ENCODE measurements at regions not wholly inside any gene's neighbourhood (a gene's known extent, or its start where the extent isn't known, plus 50 kb on each side); places are given as distances from the start of the nearest gene placed in this dataset.

DNA sequence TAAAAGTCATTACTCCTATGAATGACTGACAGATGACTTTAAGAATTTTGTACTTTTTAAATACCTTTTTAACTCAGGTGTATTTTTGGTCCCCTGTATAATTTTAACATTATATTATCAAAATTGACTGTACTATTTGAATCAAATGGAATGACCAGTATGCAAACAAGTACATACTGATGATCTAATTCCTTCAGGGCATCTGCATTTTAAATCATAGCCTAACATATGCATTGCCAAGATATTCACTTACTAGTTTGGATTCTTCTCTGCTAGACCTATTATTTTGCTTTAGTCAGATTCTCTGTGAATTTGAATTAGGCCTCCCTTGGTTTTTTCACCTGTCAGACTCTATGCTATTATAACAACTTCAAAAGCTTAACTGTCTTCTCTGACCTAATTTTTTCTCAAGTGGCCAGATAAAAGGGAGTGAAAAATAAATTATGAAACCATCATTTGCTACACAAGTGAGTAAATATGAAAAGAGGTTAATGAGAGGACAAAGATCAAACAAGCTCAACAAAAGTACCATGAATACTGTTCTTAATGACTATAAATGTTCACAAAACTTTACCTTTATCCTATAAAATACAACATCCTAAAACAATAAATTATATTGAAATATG lies 1505.2 kb upstream of the CDH9 start:
- Mint-ChIP-seq H3K4me1 (no peaks in the 10 kb centered on the region), H3K4me3 (no peak overlapping the region), H3K36me3 (no peaks in the 10 kb centered on the region), H3K27ac (no peak overlapping the region), H3K9me3 (peaks cover 5% of the 10 kb centered on the region), H3K27me3 (no peaks in the 10 kb centered on the region)
- DNase-seq = no peak

DNA sequence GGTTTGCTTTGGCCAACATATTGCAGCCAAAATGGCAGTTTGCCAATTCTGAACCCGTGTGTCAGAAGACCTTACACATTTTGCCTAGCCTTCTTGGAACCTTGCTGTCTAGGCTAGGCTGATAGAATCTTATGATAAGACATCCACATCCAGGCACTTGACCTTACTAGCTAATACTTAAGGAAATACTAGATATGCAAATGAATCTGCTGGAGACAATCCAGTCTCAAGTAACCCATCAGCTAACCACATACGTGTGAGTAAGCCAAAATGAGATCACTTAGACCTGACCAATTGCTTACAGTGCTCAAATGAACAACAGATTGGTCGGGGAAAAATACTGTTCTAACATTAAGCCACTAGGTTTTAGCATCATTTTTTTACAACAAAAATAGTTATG lies 1504.6 kb upstream of the CDH9 start:
- Mint-ChIP-seq H3K27ac (no peak overlapping the region), H3K4me1 (no peaks in the 10 kb centered on the region), H3K4me3 (no peak overlapping the region), H3K9me3 (peaks cover 5% of the 10 kb centered on the region), H3K27me3 (no peaks in the 10 kb centered on the region), H3K36me3 (no peaks in the 10 kb centered on the region)
- no peak for DNase-seq

DNA sequence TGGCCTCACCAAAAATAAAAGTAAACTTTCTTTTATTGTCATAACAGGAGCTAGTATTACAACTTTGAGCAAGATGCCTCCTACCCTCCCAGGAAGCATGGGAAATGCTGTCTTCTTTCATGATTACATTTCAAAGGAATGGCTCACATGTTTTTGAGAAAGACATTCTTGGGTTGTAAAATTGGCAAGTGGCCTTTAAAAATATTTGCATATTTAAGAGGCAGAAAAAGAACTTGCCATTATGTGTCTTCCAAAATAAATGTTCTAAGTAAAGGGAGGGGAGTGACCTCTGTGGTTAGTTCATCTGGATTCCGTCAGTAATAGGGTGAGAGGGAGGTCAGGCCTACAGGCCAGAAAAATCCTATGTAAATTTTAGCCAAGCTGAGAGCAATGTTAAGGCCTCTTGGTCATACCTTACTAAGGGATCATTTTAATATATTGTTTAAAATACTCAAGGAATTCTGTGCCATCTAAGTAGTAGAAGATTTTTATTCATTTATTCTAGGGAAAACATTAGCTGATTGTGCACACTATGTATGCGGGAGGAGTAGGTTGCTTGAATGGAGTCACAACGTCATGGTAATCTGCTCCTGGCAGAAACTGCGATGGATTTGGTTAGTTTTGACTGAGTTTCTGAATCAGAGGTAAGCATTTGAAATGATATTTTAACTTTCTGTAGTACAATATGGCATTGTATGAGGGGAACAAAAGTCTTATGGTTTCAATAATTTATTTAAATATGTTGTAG lies 1485.7 kb upstream of the CDH9 start:
- Mint-ChIP-seq H3K4me3 (no peak overlapping the region), H3K4me1 (no peaks in the 10 kb centered on the region), H3K27me3 (no peaks in the 10 kb centered on the region), H3K9me3 (peaks cover 20% of the 10 kb centered on the region), H3K27ac (no peak overlapping the region), H3K36me3 (no peaks in the 10 kb centered on the region)
- no peak for DNase-seq

DNA sequence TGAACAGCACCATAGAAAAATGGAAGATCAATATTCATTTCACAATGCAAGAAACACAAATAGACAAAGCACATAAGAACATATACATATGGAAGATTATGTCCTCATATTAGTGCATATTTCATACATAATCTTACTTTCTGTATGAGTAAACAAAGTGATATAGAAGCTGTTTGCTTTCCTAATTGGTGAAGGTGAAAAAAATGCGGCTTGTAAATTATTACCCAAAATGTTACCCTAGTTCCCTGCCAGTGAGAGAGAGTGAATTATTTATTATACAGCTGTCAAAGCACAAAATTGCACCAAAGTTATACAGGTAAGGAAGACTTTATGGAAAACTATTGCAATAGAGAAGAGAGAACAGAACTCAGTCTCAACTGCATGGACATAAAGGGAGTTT lies 1485.0 kb upstream of the CDH9 start:
- Mint-ChIP-seq H3K27ac (no peak overlapping the region), H3K9me3 (peaks cover 19% of the 10 kb centered on the region), H3K4me1 (no peaks in the 10 kb centered on the region), H3K27me3 (no peaks in the 10 kb centered on the region), H3K4me3 (no peak overlapping the region), H3K36me3 (no peaks in the 10 kb centered on the region)
- no peak for DNase-seq

DNA sequence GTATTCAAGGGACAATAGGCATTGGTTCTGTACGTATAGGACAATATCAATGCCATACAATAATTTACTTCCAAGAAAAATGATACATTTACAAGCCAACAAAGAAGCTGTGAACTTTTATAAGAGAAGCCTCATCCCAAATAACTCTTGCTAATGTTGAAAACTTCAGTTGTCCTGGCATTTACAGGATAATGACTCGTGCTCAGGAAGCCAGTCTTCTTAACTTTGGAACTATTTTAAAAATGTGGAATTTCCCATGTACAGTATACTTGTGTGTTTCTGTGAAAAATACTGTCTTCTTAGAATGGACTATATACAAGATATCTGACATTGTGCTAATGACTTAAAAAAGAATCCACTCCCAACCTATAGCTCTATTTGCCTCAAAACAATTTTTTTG lies 1479.3 kb upstream of the CDH9 start:
- Mint-ChIP-seq H3K27me3 (no peaks in the 10 kb centered on the region), H3K27ac (no peak overlapping the region), H3K4me3 (no peak overlapping the region), H3K36me3 (no peaks in the 10 kb centered on the region), H3K4me1 (no peaks in the 10 kb centered on the region), H3K9me3 (peaks cover 16% of the 10 kb centered on the region)
- DNase-seq = no peak

DNA sequence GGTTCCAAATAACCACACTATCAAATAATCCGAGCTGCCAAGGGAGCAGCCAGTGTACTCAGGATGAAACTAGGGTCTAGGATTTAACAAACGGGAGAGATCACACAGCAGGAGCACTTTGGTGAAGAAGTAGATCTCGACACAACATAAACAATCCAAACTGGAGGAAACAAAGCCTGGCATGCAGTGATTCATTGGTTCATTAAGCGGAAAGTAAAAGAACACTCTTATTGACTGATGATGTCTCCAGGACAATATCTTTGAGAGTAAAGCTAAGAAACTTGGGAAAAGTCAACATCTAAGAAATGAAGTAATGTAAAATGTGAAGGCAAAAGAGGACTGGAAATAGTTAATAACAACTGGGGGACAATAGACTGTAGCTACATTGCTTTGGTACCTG lies 1478.3 kb upstream of the CDH9 start:
- Mint-ChIP-seq H3K27ac (no peak overlapping the region), H3K4me1 (no peaks in the 10 kb centered on the region), H3K4me3 (no peak overlapping the region), H3K9me3 (peaks cover 14% of the 10 kb centered on the region), H3K27me3 (no peaks in the 10 kb centered on the region), H3K36me3 (no peaks in the 10 kb centered on the region)
- DNase-seq = no peak

DNA sequence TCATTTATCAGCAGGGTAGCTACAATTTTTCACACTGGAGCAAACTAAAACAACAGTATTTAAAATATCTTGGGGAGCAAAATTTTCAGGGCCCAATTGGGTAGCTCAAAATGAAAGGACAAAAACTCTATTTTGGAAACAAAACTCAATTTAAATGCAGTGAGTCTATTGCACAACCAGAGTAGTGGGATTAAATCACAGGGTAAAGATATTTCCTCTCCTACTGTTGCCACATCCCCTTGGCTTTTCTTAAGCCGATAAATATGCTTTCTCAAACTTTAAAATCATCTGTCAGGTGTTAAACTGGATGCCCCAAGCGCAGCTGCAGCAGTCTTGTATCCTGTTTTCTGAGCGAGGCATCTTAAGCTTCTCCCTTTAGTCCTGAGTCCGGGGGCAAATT lies 1474.3 kb upstream of the CDH9 start:
- DNase-seq = no peak
- Mint-ChIP-seq H3K4me1 (no peaks in the 10 kb centered on the region), H3K27me3 (no peaks in the 10 kb centered on the region), H3K4me3 (no peak overlapping the region), H3K9me3 (peaks cover 1% of the 10 kb centered on the region), H3K36me3 (no peaks in the 10 kb centered on the region), H3K27ac (no peak overlapping the region)

DNA sequence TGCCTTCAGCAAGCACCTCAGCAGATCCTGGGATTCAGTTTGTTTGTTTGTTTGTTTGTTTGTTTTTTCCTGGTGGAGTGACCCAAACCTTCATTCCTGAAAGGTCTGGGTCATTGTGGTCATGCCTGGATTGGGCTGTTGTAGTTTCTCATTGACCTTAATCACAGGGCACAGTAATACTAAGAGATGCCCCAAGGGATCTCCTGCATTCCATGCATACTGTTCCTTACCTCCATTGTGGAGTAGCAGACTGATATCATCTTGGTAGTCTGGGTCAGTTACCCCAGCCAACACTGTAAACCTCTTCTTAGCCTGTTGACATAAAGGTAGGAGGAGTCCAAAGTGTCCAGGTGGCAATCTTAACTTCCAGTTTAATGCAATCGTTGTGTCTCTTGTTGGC lies 1466.7 kb upstream of the CDH9 start:
- Mint-ChIP-seq H3K27me3 (no peaks in the 10 kb centered on the region), H3K27ac (no peak overlapping the region), H3K9me3 (peaks cover 1% of the 10 kb centered on the region), H3K36me3 (no peaks in the 10 kb centered on the region), H3K4me1 (no peaks in the 10 kb centered on the region), H3K4me3 (no peak overlapping the region)
- DNase-seq = no peak

DNA sequence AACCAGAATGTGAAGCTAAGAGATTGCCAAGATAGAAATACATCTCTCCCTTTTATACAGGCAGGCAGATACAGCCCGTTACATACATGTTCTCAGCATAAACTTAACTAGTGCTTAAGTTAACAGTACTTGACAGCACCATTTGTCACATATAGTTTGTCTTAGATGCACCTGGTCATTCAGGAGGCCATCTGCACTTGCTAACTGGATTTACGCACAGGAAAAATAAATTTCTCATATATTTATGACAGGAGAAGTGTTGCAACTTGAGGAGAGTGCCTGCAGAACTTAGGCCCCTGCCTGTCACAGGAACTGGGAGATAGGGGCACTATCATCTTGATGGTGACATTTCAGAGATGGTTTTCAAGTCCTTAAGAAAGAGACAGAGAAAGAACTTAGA lies 1462.1 kb upstream of the CDH9 start:
- Mint-ChIP-seq H3K9me3 (peaks cover 8% of the 10 kb centered on the region), H3K27me3 (no peaks in the 10 kb centered on the region), H3K36me3 (no peaks in the 10 kb centered on the region), H3K4me3 (no peak overlapping the region), H3K27ac (no peak overlapping the region), H3K4me1 (no peaks in the 10 kb centered on the region)
- no peak for DNase-seq

DNA sequence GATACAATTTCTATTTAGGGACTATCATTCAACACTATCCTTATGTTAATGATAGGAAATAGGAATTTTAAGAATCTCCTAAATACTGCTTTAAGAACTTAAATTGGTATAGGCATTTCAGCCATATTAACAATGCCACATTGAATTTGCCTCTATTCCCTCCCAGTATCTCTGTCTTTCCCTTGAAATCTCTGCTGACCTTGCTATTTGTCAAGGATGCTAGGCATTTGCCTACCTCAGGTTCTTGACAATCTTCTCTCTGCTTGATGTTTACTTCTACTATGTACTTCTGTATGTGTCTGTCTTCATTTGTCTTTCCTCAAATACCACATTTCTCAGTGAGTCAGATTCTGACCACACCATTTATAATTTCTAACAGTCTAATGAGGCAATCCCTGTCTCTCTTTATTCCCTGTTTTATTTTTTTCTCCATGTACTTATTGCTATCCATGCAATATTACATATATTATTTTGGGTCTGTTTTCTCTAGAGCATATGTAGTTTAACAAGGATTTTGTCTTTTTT lies 1461.4 kb upstream of the CDH9 start:
- Mint-ChIP-seq H3K4me1 (no peaks in the 10 kb centered on the region), H3K4me3 (no peak overlapping the region)

DNA sequence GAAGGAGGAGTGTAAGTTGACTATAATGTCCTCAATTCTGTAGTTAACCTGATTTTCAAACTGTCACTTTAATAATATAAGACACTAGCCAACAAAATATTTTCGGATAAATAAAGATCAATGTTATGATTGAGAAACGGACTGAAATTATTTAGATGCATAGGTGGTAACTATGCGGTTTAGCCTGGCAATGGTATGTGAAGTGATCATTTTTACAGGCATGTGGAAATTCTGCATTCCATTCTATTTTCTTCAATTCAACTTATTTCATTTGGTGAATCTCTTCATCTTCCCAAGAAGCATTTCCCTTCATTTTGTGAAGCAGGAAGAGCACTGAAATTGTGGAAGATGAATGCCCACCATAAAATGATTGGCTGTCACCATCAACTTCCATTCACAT lies 1457.5 kb upstream of the CDH9 start:
- Mint-ChIP-seq H3K36me3 (no peaks in the 10 kb centered on the region), H3K4me3 (no peak overlapping the region), H3K27me3 (no peaks in the 10 kb centered on the region), H3K27ac (no peak overlapping the region), H3K9me3 (peaks cover 11% of the 10 kb centered on the region), H3K4me1 (no peaks in the 10 kb centered on the region)
- no peak for DNase-seq

More for the DNA sequence above, 1461.4 kb upstream of the CDH9 start:
- Mint-ChIP-seq H3K36me3 (no peaks in the 10 kb centered on the region), H3K9me3 (peaks cover 8% of the 10 kb centered on the region), H3K27me3 (no peaks in the 10 kb centered on the region), H3K27ac (no peak overlapping the region)
- DNase-seq = no peak

DNA sequence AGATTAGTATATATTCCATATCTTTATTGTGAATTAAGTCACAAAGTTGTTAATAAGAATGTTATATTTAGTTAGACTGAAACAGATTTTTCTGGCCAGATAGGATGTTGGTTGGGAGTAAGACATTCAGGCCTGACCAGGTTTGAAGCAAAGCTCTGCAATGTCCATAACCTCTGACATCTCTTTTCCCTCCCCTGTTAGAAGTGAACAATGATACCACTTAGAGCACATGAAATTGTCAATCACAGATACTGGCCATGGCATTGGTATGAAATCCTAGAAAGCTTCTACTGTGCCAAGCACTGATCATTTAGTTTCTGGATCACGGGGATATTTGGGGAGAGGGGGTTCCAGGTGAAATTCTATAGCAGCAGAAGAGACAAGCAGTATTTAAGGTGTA lies 1455.1 kb upstream of the CDH9 start:
- Mint-ChIP-seq H3K27ac (no peak overlapping the region), H3K9me3 (peaks cover 9% of the 10 kb centered on the region), H3K4me3 (no peak overlapping the region), H3K27me3 (no peaks in the 10 kb centered on the region), H3K36me3 (no peaks in the 10 kb centered on the region), H3K4me1 (no peaks in the 10 kb centered on the region)
- DNase-seq = no peak

DNA sequence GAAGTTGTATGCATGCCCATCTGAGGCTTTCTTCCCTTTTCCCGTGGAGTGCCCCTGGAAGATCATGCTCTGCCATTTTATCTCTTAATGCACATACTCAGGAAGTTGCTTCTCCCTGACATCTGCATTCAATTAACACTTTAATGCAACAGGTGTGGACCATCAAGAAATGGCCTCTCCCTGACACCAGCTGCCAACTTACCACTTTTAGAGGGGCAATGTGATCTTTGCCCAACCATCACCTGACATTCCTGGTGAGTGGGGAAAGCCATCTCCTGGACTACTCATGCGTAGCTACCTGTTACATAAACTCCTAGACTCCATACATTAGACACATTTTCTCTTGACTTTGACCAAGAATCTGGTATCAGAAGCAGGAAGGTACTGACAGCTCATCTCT lies 1450.4 kb upstream of the CDH9 start:
- no peaks in the 10 kb centered on the region for H3K36me3 Mint-ChIP-seq
- H3K4me1 Mint-ChIP-seq = no peaks in the 10 kb centered on the region
- no peaks in the 10 kb centered on the region for H3K27me3 Mint-ChIP-seq
- no peak for DNase-seq
- H3K4me3 Mint-ChIP-seq = no peak overlapping the region
- H3K27ac Mint-ChIP-seq = no peak overlapping the region
- peaks cover 4% of the 10 kb centered on the region for H3K9me3 Mint-ChIP-seq

DNA sequence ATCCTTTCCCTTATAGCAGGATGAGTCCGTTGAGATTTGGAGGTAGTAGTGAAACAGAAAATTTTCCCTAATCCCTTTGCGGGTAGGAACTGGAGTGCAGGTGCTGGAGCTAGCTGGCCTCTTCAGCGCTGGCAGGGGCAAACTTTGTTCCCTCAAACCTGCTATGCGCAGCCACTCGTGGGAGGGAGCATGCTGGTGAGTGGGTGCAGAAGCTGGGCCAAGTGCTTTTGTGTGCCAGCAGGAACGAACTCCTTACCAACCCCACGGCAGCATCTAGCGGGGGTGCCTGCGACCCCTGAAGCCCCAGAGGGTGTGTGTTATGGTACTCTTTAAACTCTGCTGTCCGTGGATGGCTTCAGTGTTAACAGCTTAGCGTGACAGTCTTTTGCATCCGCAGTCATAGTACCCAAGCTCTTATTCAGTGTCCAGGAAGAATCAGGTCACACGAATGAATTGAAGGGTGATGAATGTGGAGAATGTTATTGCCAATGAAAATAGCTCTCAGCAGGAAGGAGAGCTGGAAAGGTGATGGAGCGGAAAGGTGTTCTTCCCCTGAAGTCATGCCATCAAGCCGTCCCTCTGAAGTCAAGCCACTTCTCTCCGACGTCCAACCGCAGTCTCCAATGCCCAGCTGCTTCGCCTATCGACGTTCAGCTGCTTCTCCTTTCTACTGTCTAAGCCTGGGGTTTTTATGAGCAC lies 1445.1 kb upstream of the CDH9 start:
- DNase-seq = no peak
- Mint-ChIP-seq H3K4me3 (no peak overlapping the region), H3K27me3 (no peaks in the 10 kb centered on the region), H3K27ac (no peak overlapping the region), H3K4me1 (no peaks in the 10 kb centered on the region), H3K9me3 (peaks cover 1% of the 10 kb centered on the region), H3K36me3 (no peaks in the 10 kb centered on the region)

DNA sequence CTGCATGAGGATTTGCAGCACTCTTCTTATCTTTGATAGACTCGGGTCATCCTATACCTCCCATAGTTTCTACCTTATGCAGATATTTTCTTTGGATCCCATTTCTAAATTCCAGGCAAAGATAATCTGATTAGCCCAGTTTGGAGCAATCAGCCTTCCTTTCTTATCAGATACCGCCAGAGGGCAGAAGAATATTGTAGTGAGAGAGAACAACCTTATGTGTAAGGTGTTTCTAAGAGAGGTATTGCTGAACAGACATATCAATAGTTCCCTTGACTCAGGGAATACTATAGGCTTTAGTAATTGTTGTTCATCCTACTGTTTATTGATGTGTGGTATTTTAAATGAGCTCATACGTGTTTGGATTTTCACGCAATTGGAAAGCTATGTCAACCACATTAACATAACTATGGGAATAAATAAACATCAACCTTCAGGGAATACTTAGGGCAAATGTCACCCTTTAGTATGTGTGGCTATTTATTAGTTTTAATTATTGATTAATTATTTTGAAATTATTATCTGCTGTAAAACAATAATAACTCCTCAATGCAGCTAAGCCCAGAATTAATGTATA lies 1435.2 kb upstream of the CDH9 start:
- no peak for DNase-seq
- Mint-ChIP-seq H3K4me1 (no peaks in the 10 kb centered on the region), H3K36me3 (no peaks in the 10 kb centered on the region), H3K9me3 (peaks cover 1% of the 10 kb centered on the region), H3K4me3 (no peak overlapping the region), H3K27me3 (no peaks in the 10 kb centered on the region), H3K27ac (no peak overlapping the region)
